ENCODE measurements at regions not wholly inside any gene's neighbourhood (a gene's known extent, or its start where the extent isn't known, plus 50 kb on each side); places are given as distances from the start of the nearest gene placed in this dataset.

DNA sequence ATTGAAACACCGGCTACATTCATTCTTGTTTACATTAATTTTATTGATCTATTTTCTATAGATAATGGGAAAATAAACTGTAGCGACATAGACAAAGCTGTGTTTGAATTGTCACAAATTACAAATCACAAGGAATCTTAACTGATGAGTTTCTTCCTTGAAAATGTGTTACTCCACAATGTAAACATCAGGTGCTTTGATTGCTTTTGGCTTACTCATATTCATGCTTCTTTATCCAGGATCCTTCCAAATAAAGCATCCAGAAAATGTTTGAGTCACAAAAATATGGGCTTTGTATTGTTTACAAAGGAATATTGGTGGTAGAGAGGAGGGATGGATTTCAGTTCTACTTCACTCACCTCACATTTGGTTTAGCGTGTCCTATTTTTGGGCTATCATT is 64.0 kb downstream of the BMP2 start:
- Mint-ChIP-seq H3K36me3 (ENCODE audit: unreplicated experiment) (no peaks in the 10 kb centered on the region), H3K27me3 (ENCODE audit: unreplicated experiment) (no peaks in the 10 kb centered on the region), H3K4me1 (ENCODE audit: low read depth, unreplicated experiment) (no peaks in the 10 kb centered on the region), H3K9me3 (ENCODE audit: unreplicated experiment) (no peaks in the 10 kb centered on the region), H3K27ac (ENCODE audit: unreplicated experiment) (no peak overlapping the region), H3K4me3 (ENCODE audit: unreplicated experiment) (no peak overlapping the region)
- no peak for DNase-seq
- TF ChIP-seq, protein P1, sequence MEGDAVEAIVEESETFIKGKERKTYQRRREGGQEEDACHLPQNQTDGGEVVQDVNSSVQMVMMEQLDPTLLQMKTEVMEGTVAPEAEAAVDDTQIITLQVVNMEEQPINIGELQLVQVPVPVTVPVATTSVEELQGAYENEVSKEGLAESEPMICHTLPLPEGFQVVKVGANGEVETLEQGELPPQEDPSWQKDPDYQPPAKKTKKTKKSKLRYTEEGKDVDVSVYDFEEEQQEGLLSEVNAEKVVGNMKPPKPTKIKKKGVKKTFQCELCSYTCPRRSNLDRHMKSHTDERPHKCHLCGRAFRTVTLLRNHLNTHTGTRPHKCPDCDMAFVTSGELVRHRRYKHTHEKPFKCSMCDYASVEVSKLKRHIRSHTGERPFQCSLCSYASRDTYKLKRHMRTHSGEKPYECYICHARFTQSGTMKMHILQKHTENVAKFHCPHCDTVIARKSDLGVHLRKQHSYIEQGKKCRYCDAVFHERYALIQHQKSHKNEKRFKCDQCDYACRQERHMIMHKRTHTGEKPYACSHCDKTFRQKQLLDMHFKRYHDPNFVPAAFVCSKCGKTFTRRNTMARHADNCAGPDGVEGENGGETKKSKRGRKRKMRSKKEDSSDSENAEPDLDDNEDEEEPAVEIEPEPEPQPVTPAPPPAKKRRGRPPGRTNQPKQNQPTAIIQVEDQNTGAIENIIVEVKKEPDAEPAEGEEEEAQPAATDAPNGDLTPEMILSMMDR (IDR thresholded peaks at IDR 0.05; ENCODE audit: partially characterized antibody, unreplicated experiment): no peak

DNA sequence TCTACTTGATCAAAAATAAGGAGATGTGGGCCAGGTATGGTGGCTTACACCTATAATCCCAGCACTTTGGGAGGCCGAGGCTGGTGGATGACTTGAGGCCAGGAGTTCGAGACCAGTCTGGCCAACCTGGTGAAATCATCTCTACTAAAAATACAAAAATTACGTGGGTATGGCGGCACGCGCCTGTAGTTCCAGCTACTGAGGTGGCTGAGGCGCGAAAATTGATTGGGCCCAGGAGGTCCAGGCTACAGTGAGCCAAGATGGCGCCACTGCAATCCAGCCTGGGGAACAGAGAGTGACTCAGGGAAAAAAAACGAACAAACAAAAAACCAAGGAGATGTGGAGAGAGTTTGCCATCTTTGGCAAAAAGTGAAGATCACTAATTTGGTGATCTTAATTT is 65.3 kb downstream of the BMP2 start:
- H3K4me1 Mint-ChIP-seq (ENCODE audit: low read depth, unreplicated experiment): no peaks in the 10 kb centered on the region
- H3K9me3 Mint-ChIP-seq (ENCODE audit: unreplicated experiment): no peaks in the 10 kb centered on the region
- no peaks in the 10 kb centered on the region for H3K27me3 Mint-ChIP-seq (ENCODE audit: unreplicated experiment)
- H3K4me3 Mint-ChIP-seq (ENCODE audit: unreplicated experiment): no peak overlapping the region
- TF ChIP-seq, protein P1 (IDR thresholded peaks at IDR 0.05; ENCODE audit: partially characterized antibody, unreplicated experiment): no peak
- no peaks in the 10 kb centered on the region for H3K36me3 Mint-ChIP-seq (ENCODE audit: unreplicated experiment)
- DNase-seq: no peak
- no peak overlapping the region for H3K27ac Mint-ChIP-seq (ENCODE audit: unreplicated experiment)

DNA sequence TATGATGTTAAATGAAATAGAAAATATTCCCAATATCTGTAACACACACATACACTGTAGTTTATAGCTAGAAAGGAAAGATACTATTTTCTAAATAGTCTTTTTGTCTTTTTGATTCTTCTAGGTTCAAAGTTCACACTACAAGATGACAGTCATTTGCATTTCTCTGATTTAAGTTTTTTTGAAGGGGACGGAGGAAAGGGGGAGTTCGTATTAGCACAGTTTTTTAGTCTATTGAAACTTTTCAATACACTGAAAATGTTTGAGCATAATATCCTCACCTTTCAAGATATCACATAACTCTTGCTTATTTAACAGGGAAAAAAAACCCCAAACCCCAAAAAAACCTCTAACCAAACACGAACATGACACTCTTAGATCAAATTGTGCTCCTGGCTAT is 68.1 kb downstream of the BMP2 start:
- no peaks in the 10 kb centered on the region for H3K36me3 Mint-ChIP-seq (ENCODE audit: unreplicated experiment)
- H3K9me3 Mint-ChIP-seq (ENCODE audit: unreplicated experiment): no peaks in the 10 kb centered on the region
- no peak overlapping the region for H3K4me3 Mint-ChIP-seq (ENCODE audit: unreplicated experiment)
- no peak for DNase-seq
- no peaks in the 10 kb centered on the region for H3K27me3 Mint-ChIP-seq (ENCODE audit: unreplicated experiment)
- H3K4me1 Mint-ChIP-seq (ENCODE audit: low read depth, unreplicated experiment): no peaks in the 10 kb centered on the region
- TF ChIP-seq, protein P1 (IDR thresholded peaks at IDR 0.05; ENCODE audit: partially characterized antibody, unreplicated experiment): no peak
- no peak overlapping the region for H3K27ac Mint-ChIP-seq (ENCODE audit: unreplicated experiment)

DNA sequence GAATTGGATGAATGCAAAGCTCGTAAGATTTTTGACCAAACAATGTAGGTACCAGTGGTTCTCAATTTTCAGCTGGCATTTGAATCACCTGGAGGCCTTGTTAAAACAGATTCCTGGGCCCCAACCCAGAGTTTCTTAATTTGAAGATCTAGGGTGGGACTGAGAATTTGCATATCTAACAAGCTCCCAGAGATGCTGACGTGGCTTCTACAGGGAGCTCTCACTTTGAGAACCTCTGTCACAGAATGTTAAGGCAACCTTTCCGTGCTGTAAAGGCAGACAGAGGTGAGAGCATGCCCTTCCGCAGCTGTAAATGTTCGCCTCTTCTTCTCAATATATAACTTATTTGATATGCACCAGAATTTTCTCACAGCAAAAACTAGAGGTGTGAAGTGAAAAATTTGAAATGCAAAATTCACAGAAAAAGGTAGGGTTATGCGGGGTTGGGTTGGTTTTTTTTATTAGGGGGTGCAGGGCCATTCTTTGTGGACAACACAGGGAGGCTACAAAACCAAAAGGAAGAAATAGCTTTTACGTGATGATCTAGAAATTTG is 69.4 kb downstream of the BMP2 start:
- TF ChIP-seq, protein P1 (IDR thresholded peaks at IDR 0.05; ENCODE audit: partially characterized antibody, unreplicated experiment): no peak
- Mint-ChIP-seq H3K27ac (ENCODE audit: unreplicated experiment) (no peak overlapping the region), H3K9me3 (ENCODE audit: unreplicated experiment) (no peaks in the 10 kb centered on the region), H3K4me3 (ENCODE audit: unreplicated experiment) (no peak overlapping the region), H3K27me3 (ENCODE audit: unreplicated experiment) (no peaks in the 10 kb centered on the region), H3K4me1 (ENCODE audit: low read depth, unreplicated experiment) (no peaks in the 10 kb centered on the region), H3K36me3 (ENCODE audit: unreplicated experiment) (no peaks in the 10 kb centered on the region)
- DNase-seq: no peak

DNA sequence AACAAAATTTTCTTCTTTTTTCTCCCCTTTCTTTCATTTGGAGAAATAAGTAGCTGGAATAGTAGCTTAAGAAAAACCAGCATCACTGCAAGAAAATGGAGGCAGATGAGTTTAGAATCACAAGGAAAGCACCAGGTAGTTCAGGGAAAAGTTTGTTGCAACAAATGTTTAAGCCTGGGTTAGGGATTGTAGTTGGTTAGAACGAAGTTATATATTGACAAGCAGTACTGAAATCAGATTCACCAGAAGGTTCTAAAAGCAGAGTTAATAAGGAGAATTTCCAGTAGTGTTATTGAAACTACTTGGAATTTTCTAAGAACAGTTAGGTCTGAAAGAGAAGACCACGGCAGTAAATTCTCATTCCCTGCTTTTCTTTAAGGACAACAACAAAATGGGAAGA is 70.2 kb downstream of the BMP2 start:
- Mint-ChIP-seq H3K9me3 (ENCODE audit: unreplicated experiment) (no peaks in the 10 kb centered on the region), H3K27ac (ENCODE audit: unreplicated experiment) (no peak overlapping the region)
- DNase-seq: no peak

More for the DNA sequence above, 70.2 kb downstream of the BMP2 start:
- no peaks in the 10 kb centered on the region for H3K4me1 Mint-ChIP-seq (ENCODE audit: low read depth, unreplicated experiment)
- no peaks in the 10 kb centered on the region for H3K36me3 Mint-ChIP-seq (ENCODE audit: unreplicated experiment)
- no peak overlapping the region for H3K4me3 Mint-ChIP-seq (ENCODE audit: unreplicated experiment)
- TF ChIP-seq, protein P1 (IDR thresholded peaks at IDR 0.05; ENCODE audit: partially characterized antibody, unreplicated experiment): no peak
- H3K27me3 Mint-ChIP-seq (ENCODE audit: unreplicated experiment): no peaks in the 10 kb centered on the region
